GM19351 (cell line): ENCODE measurements at regions not wholly inside any gene's neighbourhood (a gene's known extent, or its start where the extent isn't known, plus 50 kb on each side); places are given as distances from the start of the nearest gene placed in this dataset.
"Not testable (repeated sequence)": the region's sequence is repeated elsewhere in the genome, so short reads cannot be mapped to it uniquely, and the experiment has no call there.

Experiments used
- ATAC-seq: cut with Tn5 transposase; IDR thresholded peaks from one replicate; pipeline ENCODE4 v1.9.1; 2021; ENCODE audit warnings: mild to moderate bottlenecking, moderate library complexity; ENCODE audit not compliant: unreplicated experiment

- no peak for ATAC-seq
Observed at GRCh38 chr1:89436856-89437255, 73.0 kb downstream of the GBP6 start.

GRCh38 chr1:89438301-89438700, 74.4 kb downstream of the GBP6 start:
- not testable (repeated sequence) for ATAC-seq

GRCh38 chr1:89440911-89441310, 77.1 kb downstream of the GBP6 start:
- no peak for ATAC-seq

- no peak for ATAC-seq
Observed at GRCh38 chr1:89444791-89445190, 79.8 kb upstream of the LRRC8B start.

GRCh38 chr1:89451011-89451410, 73.6 kb upstream of the LRRC8B start:
- ATAC-seq, result peak; percentile 89

GRCh38 chr1:89453123-89453972, 71.3 kb upstream of the LRRC8B start:
- ATAC-seq, result no peak

- ATAC-seq, result peak; percentile 52
Observed at GRCh38 chr1:89454845-89455521, 69.6 kb upstream of the LRRC8B start.

- ATAC-seq, result no peak
Observed at GRCh38 chr1:89457046-89457445, 67.6 kb upstream of the LRRC8B start.

- ATAC-seq, result no peak
Observed at GRCh38 chr1:89459081-89459480, 65.5 kb upstream of the LRRC8B start.

GRCh38 chr1:89460325-89460724, 64.3 kb upstream of the LRRC8B start:
- ATAC-seq, result no peak

- no peak for ATAC-seq
Observed at GRCh38 chr1:89462250-89462649, 62.4 kb upstream of the LRRC8B start.

- ATAC-seq, result no peak
Observed at GRCh38 chr1:89464008-89464407, 60.6 kb upstream of the LRRC8B start.

- ATAC-seq, result peak; percentile 80
Observed at GRCh38 chr1:89465201-89465600, 59.4 kb upstream of the LRRC8B start.

GRCh38 chr1:89466307-89466930, 58.2 kb upstream of the LRRC8B start:
- no peak for ATAC-seq

GRCh38 chr1:89472253-89472652, 52.4 kb upstream of the LRRC8B start:
- ATAC-seq, result no peak

- no peak for ATAC-seq
Observed at GRCh38 chr1:89472886-89473417, 51.7 kb upstream of the LRRC8B start.
